CD1c-positive myeloid dendritic cell (primary cell): ENCODE measurements at regions not wholly inside any gene's neighbourhood (a gene's known extent, or its start where the extent isn't known, plus 50 kb on each side); places are given as distances from the start of the nearest gene placed in this dataset.

Source experiments
- DNase-seq: peaks from one replicate; pipeline ENCODE4 v3.0.0-alpha.2; 2016; ENCODE audit errors: extremely low spot score

DNA sequence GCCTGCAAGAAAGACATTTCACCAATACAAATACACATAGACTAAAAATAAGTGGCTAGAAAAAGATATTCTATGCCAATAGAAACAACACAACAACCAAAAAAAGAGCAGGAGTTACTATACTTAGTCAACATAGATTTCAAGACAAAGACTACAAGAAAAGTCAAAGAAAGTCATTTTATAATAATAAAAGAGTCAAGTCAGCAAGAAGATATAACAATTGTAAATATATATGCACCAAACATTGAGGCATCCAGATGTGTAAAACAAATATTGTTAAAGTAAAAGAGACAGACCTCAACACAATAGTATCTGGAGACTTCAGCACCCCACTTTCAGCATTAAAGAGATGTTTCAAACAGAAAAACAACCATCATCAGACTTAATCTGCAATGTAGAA is 104.6 kb downstream of the AMY1C start:
- no peak for DNase-seq

DNA sequence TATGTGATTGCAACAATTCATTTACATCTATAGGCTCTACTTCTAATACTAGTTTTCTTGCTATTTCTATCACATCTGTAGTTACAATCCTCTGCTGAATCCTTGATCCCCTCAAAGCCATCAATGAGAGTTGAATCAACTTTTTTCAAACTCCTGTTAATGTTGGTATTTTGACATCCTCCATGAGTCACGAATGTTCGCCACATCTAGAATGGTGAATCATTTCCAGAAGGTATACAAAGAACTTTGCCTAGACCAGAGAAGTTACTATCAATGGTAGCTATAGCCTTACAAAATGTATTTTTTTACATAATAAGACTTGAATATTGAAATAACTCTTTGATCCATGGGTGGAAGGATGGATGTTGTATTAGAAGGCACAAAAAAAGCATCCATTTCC is 110.0 kb downstream of the AMY1C start:
- no peak for DNase-seq

DNA sequence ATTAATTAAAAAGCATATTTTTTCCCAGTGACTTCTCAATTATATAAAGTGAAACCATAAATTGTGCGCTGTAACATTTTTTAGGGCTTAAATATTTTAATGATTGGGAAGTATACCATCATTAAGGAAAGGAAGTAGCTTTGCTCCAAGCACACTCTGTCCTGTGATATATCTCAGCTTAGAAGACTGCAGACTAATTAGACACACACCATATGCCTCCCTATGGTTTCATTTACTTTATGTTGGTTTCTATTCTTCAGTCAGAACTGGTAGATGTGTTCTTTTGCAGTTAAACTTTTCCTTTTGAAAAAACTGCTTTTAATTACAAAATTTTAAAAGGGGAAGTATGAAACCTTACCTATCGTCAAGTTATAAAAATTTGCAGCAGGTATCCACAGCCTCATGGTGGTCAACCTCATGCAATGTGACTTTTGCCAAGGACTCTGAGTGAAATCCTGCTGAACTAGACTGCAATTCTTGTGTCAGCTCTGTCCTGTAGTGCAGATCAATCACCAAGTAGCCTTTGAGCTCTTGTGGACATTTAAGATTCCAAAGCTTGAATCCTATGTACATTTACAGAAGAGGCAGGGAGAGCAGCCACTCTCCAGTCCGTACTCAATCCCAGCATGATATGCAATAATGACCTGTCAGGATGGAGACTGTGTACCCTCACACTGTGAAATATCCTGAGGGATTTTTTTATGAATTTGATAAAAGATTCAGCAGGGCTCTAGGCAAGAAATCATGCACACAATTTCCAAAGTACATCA is 149.1 kb downstream of the AMY1C start:
- DNase-seq, result no peak

GRCh38 chr1:103900005-103900404 is 150.3 kb downstream of the AMY1C start:
- no peak for DNase-seq

- no peak for DNase-seq
Observed at GRCh38 chr1:103901072-103901471, 151.4 kb downstream of the AMY1C start.

DNA sequence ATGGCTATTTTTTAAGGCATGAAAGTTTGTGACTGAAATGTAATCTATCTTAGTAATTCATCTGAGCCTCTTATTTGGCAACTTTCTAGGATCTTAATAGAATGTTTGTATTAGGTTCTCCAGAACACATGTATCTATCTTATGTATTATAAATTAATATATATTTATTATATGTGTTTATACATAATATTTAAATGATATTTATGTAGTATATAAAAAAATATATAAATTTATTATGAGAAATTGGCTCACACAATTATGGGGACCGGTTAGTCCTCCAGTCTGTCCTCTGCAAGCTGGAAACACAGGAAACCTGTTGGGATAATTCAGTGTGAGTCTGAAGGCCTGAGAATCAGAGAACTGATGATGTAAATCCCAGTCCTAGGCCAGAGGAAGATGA is 155.7 kb downstream of the AMY1C start:
- no peak for DNase-seq

- no peak for DNase-seq
Observed at GRCh38 chr1:103911450-103911849, 161.8 kb downstream of the AMY1C start.

DNA sequence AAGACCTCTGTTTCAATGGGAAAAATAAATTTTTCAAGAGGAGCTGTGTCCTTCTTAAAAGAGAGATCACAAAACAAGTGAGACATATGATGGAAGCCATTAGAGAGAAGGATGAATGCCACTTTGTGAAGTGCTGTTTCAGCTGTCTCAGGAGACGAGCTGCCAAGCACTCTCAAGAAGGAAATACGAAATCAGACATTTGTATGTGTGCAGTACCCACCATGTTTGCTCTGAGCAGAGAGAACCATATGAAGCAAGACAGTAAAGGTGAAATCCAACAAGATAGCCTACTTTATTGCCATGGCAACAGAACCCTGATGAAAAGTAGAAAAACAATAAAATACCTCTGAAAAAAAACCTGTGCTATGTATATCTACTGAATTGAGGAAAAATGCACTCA is 168.1 kb downstream of the AMY1C start:
- no peak for DNase-seq

GRCh38 chr1:103931891-103932290 is 182.2 kb downstream of the AMY1C start:
- no peak for DNase-seq

DNA sequence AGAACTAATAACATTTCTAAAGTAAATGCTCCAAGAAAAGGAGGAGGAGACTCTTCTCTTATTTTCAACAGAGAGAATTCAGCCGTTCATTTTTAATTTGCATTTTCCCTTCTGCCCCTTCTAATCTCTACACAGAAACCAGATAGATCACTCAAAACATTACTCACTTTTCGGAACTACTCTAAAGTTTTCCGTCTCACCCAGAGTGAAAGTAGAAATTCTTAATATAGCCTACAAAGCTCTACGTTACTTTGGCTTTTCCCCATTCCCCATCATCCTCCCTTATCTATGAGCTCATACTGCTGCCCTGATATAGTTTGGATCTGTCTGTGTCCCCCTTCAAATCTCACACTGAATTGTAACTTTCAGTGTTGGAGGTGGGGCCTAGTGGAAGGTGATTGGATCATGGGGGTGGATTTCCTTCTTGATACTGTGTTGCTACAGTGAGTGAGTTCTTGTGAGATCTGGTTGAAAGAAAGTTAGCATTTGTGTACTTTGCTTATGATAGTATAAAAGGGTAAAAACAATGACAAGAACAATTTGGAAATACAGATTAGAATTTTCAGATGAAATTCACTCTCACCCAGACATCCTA is 188.2 kb downstream of the AMY1C start:
- no peak for DNase-seq

- no peak for DNase-seq
Observed at GRCh38 chr1:103941086-103941485, 191.4 kb downstream of the AMY1C start.

GRCh38 chr1:103942029-103942428 is 192.3 kb downstream of the AMY1C start:
- no peak for DNase-seq

GRCh38 chr1:103945774-103946173 is 196.1 kb downstream of the AMY1C start:
- DNase-seq, result no peak

- no peak for DNase-seq
Observed at GRCh38 chr1:103948526-103948925, 198.8 kb downstream of the AMY1C start.

DNA sequence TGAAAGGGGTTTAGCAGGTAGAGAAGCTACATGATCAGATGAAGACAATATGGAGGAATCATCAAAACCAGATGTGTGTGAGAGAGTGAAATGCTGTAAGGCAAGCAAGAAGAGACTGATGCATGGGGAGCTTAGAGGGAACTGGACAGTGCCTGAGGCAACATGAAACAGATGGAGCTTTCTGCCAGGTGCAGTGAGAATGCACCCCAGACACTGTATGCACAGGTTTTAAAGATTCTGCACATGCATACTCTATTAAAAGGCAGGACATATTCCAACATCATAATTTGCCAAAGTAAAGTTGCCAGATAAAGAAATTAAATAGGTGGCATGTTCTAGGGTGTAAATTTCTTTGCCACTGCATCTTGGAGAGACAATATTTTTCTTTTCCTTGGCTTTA is 200.1 kb downstream of the AMY1C start:
- no peak for DNase-seq

GRCh38 chr1:103953386-103953785 is 203.7 kb downstream of the AMY1C start:
- DNase-seq, result no peak

GRCh38 chr1:103958699-103959098 is 209.0 kb downstream of the AMY1C start:
- no peak for DNase-seq

GRCh38 chr1:103959565-103959964 is 209.9 kb downstream of the AMY1C start:
- DNase-seq, result no peak

DNA sequence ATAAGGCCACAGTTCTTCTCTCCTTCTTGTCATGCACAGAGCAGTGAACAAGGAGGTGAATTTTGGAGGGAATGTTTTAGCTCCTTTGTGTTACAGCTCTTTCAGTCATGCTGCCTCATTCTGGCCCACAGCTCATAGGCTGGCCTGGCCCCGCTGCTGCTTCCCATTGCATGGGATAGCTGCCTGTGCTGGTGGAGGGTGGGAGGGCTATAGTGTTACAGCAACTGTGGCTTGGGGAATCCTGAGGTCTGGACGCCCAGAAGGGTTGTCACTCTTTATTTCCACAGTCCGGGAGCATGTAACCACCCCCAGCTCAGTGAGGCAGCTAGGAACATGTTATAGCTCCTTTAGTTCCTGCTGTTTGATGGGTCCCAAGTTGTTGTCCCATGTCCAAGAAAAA is 210.3 kb downstream of the AMY1C start:
- DNase-seq, result no peak

GRCh38 chr1:103960710-103961109 is 211.0 kb downstream of the AMY1C start:
- DNase-seq, result no peak

DNA sequence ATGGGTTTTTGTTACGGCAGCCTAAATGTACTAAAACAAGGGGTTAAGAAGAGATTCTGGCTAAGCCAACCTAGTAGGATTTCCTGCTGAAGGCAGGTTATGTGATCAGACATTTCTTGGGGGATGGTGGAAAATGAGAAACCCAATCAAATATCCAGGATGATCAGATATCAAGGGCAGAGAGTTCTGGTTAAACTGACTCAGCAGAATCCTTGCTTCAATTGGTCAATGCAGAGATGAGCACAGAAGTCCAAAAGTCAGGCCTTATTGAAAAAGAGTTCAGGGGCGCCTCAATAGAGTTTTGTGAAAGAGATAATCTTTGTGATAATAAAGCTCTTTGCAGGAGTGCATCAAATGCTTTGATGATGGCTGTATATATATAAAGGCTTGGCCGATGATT is 237.1 kb downstream of the AMY1C start:
- DNase-seq, result no peak

GRCh38 chr1:103997631-103998030 is 247.9 kb downstream of the AMY1C start:
- no peak for DNase-seq

GRCh38 chr1:104018922-104019674 is 269.4 kb downstream of the AMY1C start:
- DNase-seq, result no peak
